T47D (cell line): ENCODE measurements at regions not wholly inside any gene's neighbourhood (a gene's known extent, or its start where the extent isn't known, plus 50 kb on each side); places are given as distances from the start of the nearest gene placed in this dataset.

Experiments
- DNase-seq, 2 experiments: peaks; one replicate each; pipeline versions ENCODE4 v3.0.0 to v3.0.0-alpha.2; 2011 to 2012; ENCODE audit warnings: low read depth in 1 of 2, low spot score in 1 of 2
- JUND ChIP-seq: IDR thresholded peaks from 2 replicates; pipeline ENCODE4 v1.6.1; 2012; ENCODE audit warnings: low read depth
- in situ Hi-C: cut with HindIII; loops from 2 replicates; pipeline ENCODE4 v1.10.0; 2016; ENCODE audit warnings: low sequenced_read_pairs, low pct_unique_long_range_greater_than_20kb

GRCh38 chr6:105786449-105786848 is 299.7 kb upstream of the PRDM1 start:
- in situ Hi-C loops = no loop called here
- TF ChIP-seq JUND = no peak
- DNase-seq = no peak

GRCh38 chr6:105785066-105785811 is 300.9 kb upstream of the PRDM1 start:
- DNase-seq = no peak
- TF ChIP-seq JUND = no peak

GRCh38 chr6:105784179-105784578 is 302.0 kb upstream of the PRDM1 start:
- TF ChIP-seq JUND = no peak
- in situ Hi-C loops = no loop called here
- DNase-seq = no peak

More at GRCh38 chr6:105785066-105785811, 300.9 kb upstream of the PRDM1 start:
- in situ Hi-C loops = no loop called here

GRCh38 chr6:105783333-105783935 is 302.7 kb upstream of the PRDM1 start:
- no peak for TF ChIP-seq JUND
- DNase-seq = no peak
- in situ Hi-C loops = no loop called here

- in situ Hi-C loops = no loop called here
- TF ChIP-seq JUND = no peak
- DNase-seq = no peak
Observed at GRCh38 chr6:105781915-105782314, 304.2 kb upstream of the PRDM1 start.

GRCh38 chr6:105781248-105781647 is 304.9 kb upstream of the PRDM1 start:
- TF ChIP-seq JUND = no peak
- in situ Hi-C loops = no loop called here
- no peak for DNase-seq

- no peak for DNase-seq
- no peak for TF ChIP-seq JUND
- in situ Hi-C loops = no loop called here
Observed at GRCh38 chr6:105780146-105780860, 305.8 kb upstream of the PRDM1 start.

- in situ Hi-C loops = no loop called here
- TF ChIP-seq JUND = no peak
- no peak for DNase-seq
Observed at GRCh38 chr6:105779110-105779509, 307.0 kb upstream of the PRDM1 start.

- TF ChIP-seq JUND = no peak
- no peak for DNase-seq
- in situ Hi-C loops = no loop called here
Observed at GRCh38 chr6:105775095-105775494, 311.0 kb upstream of the PRDM1 start.

GRCh38 chr6:105774247-105774646 is 311.9 kb upstream of the PRDM1 start:
- in situ Hi-C loops = no loop called here
- DNase-seq = no peak
- no peak for TF ChIP-seq JUND

GRCh38 chr6:105771313-105771970 is 314.7 kb upstream of the PRDM1 start:
- no peak for DNase-seq
- no peak for TF ChIP-seq JUND
- in situ Hi-C loops = no loop called here

GRCh38 chr6:105769987-105770386 is 316.1 kb upstream of the PRDM1 start:
- TF ChIP-seq JUND = no peak
- in situ Hi-C loops = no loop called here
- DNase-seq = peak in 1 of 2 experiments; percentile 51

GRCh38 chr6:105769197-105769596 is 316.9 kb upstream of the PRDM1 start:
- in situ Hi-C loops = no loop called here
- DNase-seq = no peak
- TF ChIP-seq JUND = no peak
